ENCODE measurements at regions not wholly inside any gene's neighbourhood (a gene's known extent, or its start where the extent isn't known, plus 50 kb on each side); places are given as distances from the start of the nearest gene placed in this dataset.

- Histone ChIP-seq H3K23ac (ENCODE audit: insufficient read length) (no peak overlapping the region), H3K23me2 (ENCODE audit: low read depth, low read length) (no peaks in the 10 kb centered on the region), H3K4me3 (ENCODE audit: extremely low read depth in 1 of 4, insufficient read depth in 2 of 4, low read depth in 3 of 4, low read length in 4 of 4) (no peak overlapping the region), H2BK120ac (replicated peaks; ENCODE audit: low read depth, low read length) (no peak overlapping the region), H3K14ac (ENCODE audit: insufficient read length) (no peak overlapping the region), H2AFZ (ENCODE audit: low read length) (no peak overlapping the region), H2BK15ac (ENCODE audit: low read length) (no peak overlapping the region), H3K4ac (replicated peaks; ENCODE audit: insufficient read length, low read depth, low read length) (no peak overlapping the region), H4K91ac (replicated peaks; ENCODE audit: insufficient read length, low read length) (no peak overlapping the region), H4K8ac (ENCODE audit: extremely low read depth, insufficient read depth, low read length) (no peak overlapping the region), H4K5ac (ENCODE audit: insufficient read length, low read depth, low read length) (no peak overlapping the region), H3K79me1 (ENCODE audit: low read depth, low read length) (no peaks in the 10 kb centered on the region), H3K18ac (ENCODE audit: extremely low read depth, low read length) (no peak overlapping the region), H2AK5ac (ENCODE audit: low read depth, low read length) (no peak overlapping the region), H2BK12ac (ENCODE audit: low read depth, low read length) (no peak overlapping the region), H3K36me3 (ENCODE audit: control insufficient read depth in 2 of 4, insufficient read depth in 4 of 4, low read length in 3 of 4) (no peaks in the 10 kb centered on the region), H3K27me3 (replicated peaks in 1 of 4; ENCODE audit: control insufficient read depth in 3 of 4, extremely low read depth in 1 of 4, insufficient read depth in 3 of 4, low read length in 3 of 4) (no peaks in the 10 kb centered on the region), H2BK5ac (ENCODE audit: low read depth, low read length) (no peak overlapping the region), H3K79me2 (ENCODE audit: control insufficient read depth in 1 of 2, insufficient read depth in 2 of 2, low read length in 2 of 2) (no peaks in the 10 kb centered on the region), H3K27ac (ENCODE audit: low read depth, low read length) (no peak overlapping the region), H3K9me3 (ENCODE audit: insufficient read depth in 2 of 2, low read depth in 1 of 2, low read length in 1 of 2) (no peaks in the 10 kb centered on the region), H3K4me1 (replicated peaks in 1 of 4; ENCODE audit: control insufficient read depth in 3 of 4, insufficient read depth in 4 of 4, low read length in 3 of 4) (no peaks in the 10 kb centered on the region), H3K56ac (replicated peaks; ENCODE audit: insufficient read length, low read depth, low read length) (no peak overlapping the region), H2BK20ac (ENCODE audit: low read length) (no peak overlapping the region), H4K20me1 (replicated peaks in 1 of 2; ENCODE audit: control insufficient read depth in 1 of 2, insufficient read depth in 2 of 2, low read length in 2 of 2) (no peaks in the 10 kb centered on the region), H3K9ac (replicated peaks in 1 of 4; ENCODE audit: extremely low read depth in 1 of 4, low read depth in 3 of 4, low read length in 3 of 4) (no peak overlapping the region), H3K4me2 (ENCODE audit: insufficient read depth in 1 of 2, low read depth in 2 of 2, low read length in 2 of 2) (no peak overlapping the region)
- CTCF ChIA-PET (ENCODE audit: partially characterized antibody), result interaction anchor here (0.7 to 7.6 kb wide), 2 partner anchors 15 to 143 kb away, joined by 3 to 64 read pairs; no protein-coding TSS in a partner anchor
- TF ChIP-seq POLR2A (IDR thresholded peaks at IDR 0.05; ENCODE audit: control extremely low read depth in 1 of 2, low read depth in 2 of 2, low read length in 2 of 2), result no peak
- TF ChIP-seq KDM5A (IDR thresholded peaks at IDR 0.05; ENCODE audit: low read length), result no peak
- no peak for TF ChIP-seq BCL11A (IDR thresholded peaks at IDR 0.05; ENCODE audit: low read depth in 2 of 2, low read length in 2 of 2)
- no peak for TF ChIP-seq JUND (IDR thresholded peaks at IDR 0.05; ENCODE audit: low read length)
- no peak for TF ChIP-seq SRF (IDR thresholded peaks at IDR 0.05; ENCODE audit: low read depth, low read length)
- no peak for TF ChIP-seq HDAC6 (IDR thresholded peaks at IDR 0.05; ENCODE audit: low read depth, low read length)
- TF ChIP-seq RFX5 (IDR thresholded peaks at IDR 0.05; ENCODE audit: borderline replicate concordance, low read depth, low read length), result no peak
- no peak for TF ChIP-seq TAF1 (IDR thresholded peaks at IDR 0.05; ENCODE audit: low read depth, low read length)
- TF ChIP-seq CHD1 (IDR thresholded peaks at IDR 0.05; ENCODE audit: low read depth, low read length), result no peak
- TF ChIP-seq SAP30 (IDR thresholded peaks at IDR 0.05; ENCODE audit: insufficient read depth, insufficient replicate concordance, low read length), result no peak
- no peak for TF ChIP-seq GABPA (IDR thresholded peaks at IDR 0.05; ENCODE audit: borderline replicate concordance, insufficient read depth, low read length)
- TF ChIP-seq CTBP2 (IDR thresholded peaks at IDR 0.05; ENCODE audit: borderline replicate concordance, insufficient read depth, insufficient read length, low read length), result no peak
- no peak for TF ChIP-seq RNF2 (IDR thresholded peaks at IDR 0.05; ENCODE audit: borderline replicate concordance, low read depth, low read length, missing control alignments, poor library complexity, severe bottlenecking)
- DNase-seq (ENCODE audit: low read depth in 1 of 2, low spot score in 2 of 2) (no peak), FAIRE-seq (no peak)
- 93% methylated on average over 4 of the region's 4 CpGs; no CpG with 5 or more reads in 1 of the 2 experiments for WGBS, 2 experiments (ENCODE audit: extremely low coverage in 1 of 2, insufficient coverage in 1 of 2, insufficient read length in 1 of 2, insufficient replicate concordance in 2 of 2, low coverage in 1 of 2, low lambda C conversion rate in 2 of 2, missing lambda C conversion rate in 1 of 2)
- POLR2A ChIA-PET (ENCODE audit: partially characterized antibody), result no interaction called here
Observed at GRCh38 chr14:45649051-45649450, 396.0 kb upstream of the MIS18BP1 start.

Data from H1 (cell line).